CD4-positive, alpha-beta T cell (primary cell): ENCODE measurements at regions not wholly inside any gene's neighbourhood (a gene's known extent, or its start where the extent isn't known, plus 50 kb on each side); places are given as distances from the start of the nearest gene placed in this dataset.

Experiments
- ATAC-seq: fragments of 200-7000 bp; cut with Tn5 transposase; one replicate; pipeline ENCODE4 v1.10.0; 2022; ENCODE audit warnings: mild to moderate bottlenecking; ENCODE audit not compliant: poor library complexity
- CTCF ChIA-PET: fragments of 350-600 bp; sonication (Branson Sonifier 250); formaldehyde crosslinking; loops from one replicate; lab custom pipeline; 2021; ENCODE audit warnings: antibody characterized with exemption, inconsistent platforms; lab: Charles Lee
- POLR2A ChIA-PET: fragments of 350-600 bp; sonication (Branson Sonifier 250); formaldehyde crosslinking; loops from one replicate; lab custom pipeline; 2021; ENCODE audit warnings: antibody characterized with exemption, inconsistent platforms; lab: Charles Lee
- DNase-seq, 14 experiments: peaks; one replicate each; pipeline ENCODE4 v3.0.0-alpha.2; 2013 to 2020; ENCODE audit warnings: mixed read lengths in 2 of 14
- H3K27ac ChIP-seq, 2 donors: one replicate each; pipeline versions ENCODE4 v1.5.1 to v1.7.0; 2013; ENCODE audit warnings: low read length in 2 of 2, low read depth in 1 of 2, mild to moderate bottlenecking in 1 of 2
- H3K27me3 ChIP-seq, 2 experiments: 1 replicate in 1 of 2; 2 replicates in 1 of 2; pipeline versions ENCODE4 v1.6.1 to v1.7.0; 2013; ENCODE audit warnings: low read length in 2 of 2, control low read depth in 1 of 2, mild to moderate bottlenecking in 1 of 2, moderate library complexity in 1 of 2; ENCODE audit not compliant: insufficient read depth in 2 of 2, control insufficient read depth in 1 of 2
- H3K36me3 ChIP-seq: one replicate; pipeline ENCODE4 v1.6.1; 2013; ENCODE audit warnings: low read length, control low read depth; ENCODE audit not compliant: insufficient read depth
- H3K4me1 ChIP-seq: one replicate; pipeline ENCODE4 v1.6.1; 2013; ENCODE audit warnings: low read length, control low read depth; ENCODE audit not compliant: insufficient read depth
- H3K4me3 ChIP-seq: one replicate; pipeline ENCODE4 v1.5.1; 2013; ENCODE audit warnings: mild to moderate bottlenecking, low read length, moderate library complexity
- H3K9me3 ChIP-seq, 2 experiments: 1 replicate in 1 of 2; 2 replicates in 1 of 2; pipeline versions ENCODE4 v1.6.1 to v1.7.0; 2013; ENCODE audit warnings: low read length in 2 of 2, mild to moderate bottlenecking in 2 of 2, control low read depth in 1 of 2, moderate library complexity in 1 of 2; ENCODE audit not compliant: control insufficient read depth in 1 of 2, insufficient read depth in 1 of 2
- H3K27ac Mint-ChIP-seq: one replicate; pipeline ENCODE4 v1.8.0; 2020; ENCODE audit warnings: mixed read lengths
- H3K27me3 Mint-ChIP-seq: one replicate; pipeline ENCODE4 v1.8.0; 2021; ENCODE audit warnings: mixed read lengths
- H3K36me3 Mint-ChIP-seq: one replicate; pipeline ENCODE4 v1.8.0; 2021; ENCODE audit warnings: low read depth, mixed read lengths
- H3K4me1 Mint-ChIP-seq: one replicate; pipeline ENCODE4 v1.8.0; 2021; ENCODE audit warnings: low read depth, mixed read lengths
- H3K4me3 Mint-ChIP-seq: one replicate; pipeline ENCODE4 v1.8.0; 2020; ENCODE audit warnings: mild to moderate bottlenecking, mixed read lengths
- H3K9me3 Mint-ChIP-seq: one replicate; pipeline ENCODE4 v1.8.0; 2020; ENCODE audit warnings: mixed read lengths
- intact Hi-C, 2 experiments: fragments of 100-400 bp; cut with DNase I in 1 of 2; cut with micrococcal nuclease in 1 of 2; formaldehyde crosslinking; loops; one replicate each; pipeline versions ENCODE4 v1.15.1 to v1.9.0; 2023 to 2025; cut with DNase I, micrococcal nuclease
- TF ChIP-seq, protein P1 (sequence below): fragments of 200-600 bp; IDR thresholded peaks from one replicate; pipeline ENCODE4 v1.8.0; 2022; ENCODE audit warnings: antibody characterized with exemption, mild to moderate bottlenecking

DNA sequence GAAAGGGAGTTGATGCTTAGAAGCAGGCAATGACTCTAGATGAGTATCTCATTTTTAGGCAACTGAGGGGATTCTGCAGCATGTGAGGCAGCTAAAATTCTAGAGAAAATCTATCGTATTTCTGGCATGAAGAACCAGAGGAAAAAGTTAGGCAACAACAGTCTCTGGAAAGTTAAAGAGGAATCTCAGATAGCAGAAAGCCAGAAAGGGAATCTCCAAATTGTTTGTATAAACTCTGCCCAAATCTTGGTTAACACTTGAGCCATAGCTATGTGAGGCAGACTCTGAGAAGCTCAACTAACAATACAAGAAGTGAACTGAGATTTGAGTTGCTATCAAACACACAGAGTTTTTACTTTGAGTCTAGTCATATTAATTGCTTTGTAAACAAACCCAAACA is 215.8 kb upstream of the FZD8 start:
- Mint-ChIP-seq H3K36me3 (no peaks in the 10 kb centered on the region), H3K4me3 (no peak overlapping the region), H3K27ac (no peak overlapping the region), H3K9me3 (peaks cover 2% of the 10 kb centered on the region), H3K4me1 (no peaks in the 10 kb centered on the region), H3K27me3 (no peaks in the 10 kb centered on the region)
- Histone ChIP-seq H3K27me3 (no peaks in the 10 kb centered on the region), H3K9me3 (peaks cover 0 to 8% of the 10 kb centered on the region in 2 experiments), H3K4me3 (no peak overlapping the region), H3K36me3 (no peaks in the 10 kb centered on the region), H3K4me1 (no peaks in the 10 kb centered on the region), H3K27ac (no peak overlapping the region)
- ChIA-PET POLR2A (no interaction called here), CTCF (no interaction called here)
- TF ChIP-seq, protein P1, sequence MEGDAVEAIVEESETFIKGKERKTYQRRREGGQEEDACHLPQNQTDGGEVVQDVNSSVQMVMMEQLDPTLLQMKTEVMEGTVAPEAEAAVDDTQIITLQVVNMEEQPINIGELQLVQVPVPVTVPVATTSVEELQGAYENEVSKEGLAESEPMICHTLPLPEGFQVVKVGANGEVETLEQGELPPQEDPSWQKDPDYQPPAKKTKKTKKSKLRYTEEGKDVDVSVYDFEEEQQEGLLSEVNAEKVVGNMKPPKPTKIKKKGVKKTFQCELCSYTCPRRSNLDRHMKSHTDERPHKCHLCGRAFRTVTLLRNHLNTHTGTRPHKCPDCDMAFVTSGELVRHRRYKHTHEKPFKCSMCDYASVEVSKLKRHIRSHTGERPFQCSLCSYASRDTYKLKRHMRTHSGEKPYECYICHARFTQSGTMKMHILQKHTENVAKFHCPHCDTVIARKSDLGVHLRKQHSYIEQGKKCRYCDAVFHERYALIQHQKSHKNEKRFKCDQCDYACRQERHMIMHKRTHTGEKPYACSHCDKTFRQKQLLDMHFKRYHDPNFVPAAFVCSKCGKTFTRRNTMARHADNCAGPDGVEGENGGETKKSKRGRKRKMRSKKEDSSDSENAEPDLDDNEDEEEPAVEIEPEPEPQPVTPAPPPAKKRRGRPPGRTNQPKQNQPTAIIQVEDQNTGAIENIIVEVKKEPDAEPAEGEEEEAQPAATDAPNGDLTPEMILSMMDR: no peak
- ATAC-seq (no peak), DNase-seq (no peak)
- intact Hi-C loops: no loop called here

DNA sequence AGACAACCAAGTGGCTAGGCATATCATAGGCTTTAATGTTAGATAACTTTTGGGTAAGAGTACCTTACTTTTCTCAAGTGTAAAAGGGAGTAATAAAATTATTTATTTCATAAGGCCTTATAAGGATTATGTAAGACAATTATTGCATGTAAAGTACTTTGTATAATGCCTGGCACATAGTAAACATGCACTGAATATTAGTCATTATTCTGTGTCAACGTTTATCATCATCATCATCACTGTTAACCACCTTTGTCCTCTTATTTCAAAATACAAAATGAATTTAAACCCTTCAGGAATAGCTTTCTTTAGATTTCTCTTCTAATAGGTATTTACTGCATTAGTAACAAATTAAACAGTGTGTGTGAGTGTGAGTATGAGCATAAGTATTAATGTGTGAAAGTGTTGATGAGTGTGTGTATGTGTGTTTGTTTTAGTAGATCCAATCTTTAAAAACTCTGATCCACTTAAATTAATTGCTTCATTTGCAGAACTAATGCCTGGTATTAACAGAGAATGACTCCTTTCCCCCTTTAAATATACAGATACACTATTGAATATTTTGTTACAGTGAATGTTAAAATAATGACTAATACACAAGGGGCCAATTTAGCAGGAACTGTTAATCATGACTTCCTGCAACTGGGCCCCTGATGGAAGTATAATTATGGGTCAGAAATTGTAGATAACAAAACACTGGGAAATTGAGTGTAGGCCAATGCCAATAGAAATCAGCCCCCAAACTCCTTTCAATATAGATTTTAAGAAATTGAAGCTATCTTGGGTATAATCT is 213.3 kb upstream of the FZD8 start:
- Mint-ChIP-seq H3K27me3 (no peaks in the 10 kb centered on the region), H3K4me1 (no peaks in the 10 kb centered on the region), H3K9me3 (peaks cover 2% of the 10 kb centered on the region), H3K36me3 (no peaks in the 10 kb centered on the region), H3K27ac (no peak overlapping the region), H3K4me3 (no peak overlapping the region)
- ATAC-seq (no peak), DNase-seq (no peak)
- Histone ChIP-seq H3K27ac (no peak overlapping the region), H3K9me3 (peaks cover 0 to 14% of the 10 kb centered on the region in 2 experiments), H3K27me3 (no peaks in the 10 kb centered on the region), H3K36me3 (no peaks in the 10 kb centered on the region), H3K4me1 (no peaks in the 10 kb centered on the region), H3K4me3 (no peak overlapping the region)
- POLR2A ChIA-PET: no interaction called here
- CTCF ChIA-PET: no interaction called here
- TF ChIP-seq, protein P1: no peak
- intact Hi-C loops: no loop called here

GRCh38 chr10:35854661-35855060 is 212.6 kb upstream of the FZD8 start:
- Mint-ChIP-seq H3K4me1 (no peaks in the 10 kb centered on the region), H3K27me3 (no peaks in the 10 kb centered on the region), H3K27ac (no peak overlapping the region), H3K9me3 (peaks cover 2% of the 10 kb centered on the region), H3K4me3 (no peak overlapping the region), H3K36me3 (no peaks in the 10 kb centered on the region)
- ATAC-seq (no peak), DNase-seq (no peak)
- POLR2A ChIA-PET: no interaction called here
- CTCF ChIA-PET: no interaction called here
- H3K36me3 ChIP-seq: no peaks in the 10 kb centered on the region
- intact Hi-C loops: no loop called here
- no peak overlapping the region for H3K27ac ChIP-seq
- H3K4me1 ChIP-seq: no peaks in the 10 kb centered on the region
- TF ChIP-seq, protein P1: no peak
- H3K27me3 ChIP-seq: no peaks in the 10 kb centered on the region
- no peak overlapping the region for H3K4me3 ChIP-seq
- peaks cover 0 to 14% of the 10 kb centered on the region in 2 experiments for H3K9me3 ChIP-seq
